Activated CD4-positive, alpha-beta T cell treated with anti-CD3 and anti-CD28 coated beads for 48 hours (primary cell): ENCODE measurements at regions not wholly inside any gene's neighbourhood (a gene's known extent, or its start where the extent isn't known, plus 50 kb on each side); places are given as distances from the start of the nearest gene placed in this dataset.
"Not testable (repeated sequence)": the region's sequence is repeated elsewhere in the genome, so short reads cannot be mapped to it uniquely, and the experiment has no call there.

Experiments
- DNase-seq: peaks from one replicate; pipeline ENCODE4 v3.0.0-alpha.2; 2020

DNA sequence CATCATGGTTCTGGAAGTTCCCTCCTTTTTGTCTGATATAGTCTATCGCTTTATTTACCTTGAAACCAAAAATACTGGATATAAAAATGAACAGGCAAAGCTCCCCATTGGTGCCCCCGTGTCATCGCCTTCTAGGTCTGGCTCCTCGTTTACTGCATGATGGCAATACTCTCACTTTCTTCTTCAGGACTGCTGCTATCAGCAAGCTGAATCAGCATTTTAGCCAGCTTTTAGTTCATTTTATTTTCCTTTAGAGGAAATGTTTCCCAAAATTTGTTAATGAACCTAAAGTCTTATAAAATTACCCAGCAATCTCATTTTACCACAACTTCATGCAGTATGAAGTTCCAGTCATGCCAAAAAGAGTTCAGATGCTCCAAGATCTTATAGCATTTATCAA is 80.5 kb downstream of the ZIC3 start:
- no peak for DNase-seq

DNA sequence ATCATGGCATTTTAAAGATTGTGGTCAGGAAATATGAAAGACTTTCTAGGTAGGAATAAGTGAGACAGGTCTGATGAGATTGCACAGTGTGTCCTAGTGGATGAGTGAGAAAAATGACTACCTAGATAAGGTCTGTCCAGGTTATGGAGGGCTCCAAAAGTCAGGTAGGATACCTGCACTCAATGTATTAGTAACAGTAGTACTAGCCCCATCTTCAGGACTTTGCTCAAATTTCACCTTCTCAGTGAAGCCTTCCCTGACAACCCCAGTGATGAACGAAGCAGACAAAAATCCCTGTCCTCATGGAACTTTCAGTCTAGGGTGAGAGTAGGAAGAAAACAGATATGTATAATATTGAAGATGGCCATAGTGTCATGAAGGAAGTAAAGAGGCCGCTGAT is 85.7 kb downstream of the ZIC3 start:
- DNase-seq: no peak

DNA sequence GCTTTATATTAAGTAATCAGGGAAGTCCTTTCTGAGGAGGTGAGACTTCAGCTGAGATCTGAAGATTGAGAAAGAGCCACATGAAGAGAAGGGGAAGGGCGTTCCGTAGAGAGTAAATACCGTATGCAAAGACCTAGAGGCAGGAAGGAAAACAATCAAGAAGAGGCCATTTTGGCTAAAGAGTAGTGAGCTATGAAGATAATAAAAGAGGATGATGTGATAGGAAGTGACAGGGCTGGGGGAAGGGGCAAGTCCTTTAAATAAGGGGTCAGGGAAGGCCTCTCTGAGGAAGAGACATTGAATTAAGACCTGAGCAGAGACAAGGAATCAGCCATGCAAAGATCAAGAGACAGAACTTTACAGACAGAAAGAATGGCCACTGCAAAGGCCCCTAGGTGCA is 86.2 kb downstream of the ZIC3 start:
- DNase-seq: no peak

DNA sequence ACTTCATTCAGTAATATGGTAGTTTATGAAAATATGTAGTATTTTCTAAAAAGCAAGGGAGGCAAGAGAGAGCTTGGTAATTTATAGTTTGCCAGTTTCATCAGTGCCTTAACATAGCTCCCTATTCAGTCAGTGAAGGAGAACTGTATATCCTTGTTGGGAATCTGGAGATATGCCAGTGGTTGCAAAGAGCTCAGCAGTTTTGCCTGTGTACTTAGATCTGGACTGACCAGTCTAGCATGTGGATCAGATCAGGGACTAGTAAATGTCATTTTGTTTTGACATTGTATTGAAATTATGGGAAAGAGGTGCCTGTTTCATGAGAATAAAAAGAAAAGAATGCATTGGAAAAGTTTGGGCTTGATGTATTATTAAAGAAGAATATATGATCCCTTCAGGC is 88.6 kb downstream of the ZIC3 start:
- DNase-seq: no peak

DNA sequence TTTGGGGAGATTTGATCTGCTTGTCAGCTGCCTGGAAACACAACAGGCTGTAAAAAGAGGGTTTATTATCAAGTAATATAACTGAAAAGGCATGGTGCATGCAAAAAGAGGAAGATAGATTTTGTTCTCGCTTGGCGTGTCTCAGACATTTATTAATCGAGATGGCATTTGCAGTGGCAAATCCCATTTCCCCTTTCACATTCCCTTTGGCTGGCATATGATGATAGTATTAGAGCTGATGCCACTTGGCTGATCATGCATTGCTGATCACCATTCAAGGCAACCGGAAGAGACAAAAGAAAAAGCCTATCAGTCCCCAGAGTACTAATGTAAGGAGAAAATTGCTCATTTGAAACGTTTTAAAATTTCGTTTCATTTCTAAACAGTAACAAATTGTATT is 101.8 kb downstream of the ZIC3 start:
- no peak for DNase-seq

DNA sequence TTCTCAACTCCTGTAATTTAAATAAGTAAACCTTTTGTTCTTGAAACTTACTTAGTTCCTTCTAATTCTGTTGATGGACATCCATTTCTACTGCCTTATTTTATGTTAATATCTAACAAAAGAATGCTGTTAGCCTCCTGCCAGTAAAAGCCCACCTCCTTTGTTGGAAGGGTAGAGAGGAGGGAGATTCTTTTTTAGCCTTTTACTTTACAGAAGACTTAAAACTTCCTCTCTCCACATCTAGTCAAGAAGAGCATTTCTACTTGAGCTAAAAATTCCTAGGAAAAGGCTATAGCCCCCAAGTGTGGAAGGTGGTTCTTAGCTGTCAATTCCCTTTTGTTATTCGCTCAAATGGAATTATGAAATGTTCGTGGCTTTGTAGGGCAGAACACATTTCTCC is 118.7 kb downstream of the ZIC3 start:
- DNase-seq: no peak

DNA sequence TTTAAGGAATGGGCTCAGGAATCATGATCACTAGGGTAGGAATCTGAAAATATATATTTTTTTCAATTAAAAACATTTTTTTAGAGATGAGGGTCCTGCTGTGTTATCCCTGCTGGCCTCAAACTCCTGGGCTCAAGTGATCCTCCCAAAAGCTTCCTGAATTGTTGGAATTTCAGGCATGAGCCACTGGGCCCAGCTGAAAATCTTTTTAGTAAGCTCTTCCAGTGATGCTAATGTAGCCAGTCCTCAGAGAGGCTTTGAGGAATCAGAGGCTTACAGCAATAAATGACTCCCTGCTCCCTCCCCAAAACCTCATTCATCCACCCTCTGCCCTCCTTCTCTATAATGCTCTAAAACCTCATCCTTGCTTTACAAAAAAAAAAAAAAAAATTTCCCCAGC is 129.5 kb downstream of the ZIC3 start:
- DNase-seq: no peak

DNA sequence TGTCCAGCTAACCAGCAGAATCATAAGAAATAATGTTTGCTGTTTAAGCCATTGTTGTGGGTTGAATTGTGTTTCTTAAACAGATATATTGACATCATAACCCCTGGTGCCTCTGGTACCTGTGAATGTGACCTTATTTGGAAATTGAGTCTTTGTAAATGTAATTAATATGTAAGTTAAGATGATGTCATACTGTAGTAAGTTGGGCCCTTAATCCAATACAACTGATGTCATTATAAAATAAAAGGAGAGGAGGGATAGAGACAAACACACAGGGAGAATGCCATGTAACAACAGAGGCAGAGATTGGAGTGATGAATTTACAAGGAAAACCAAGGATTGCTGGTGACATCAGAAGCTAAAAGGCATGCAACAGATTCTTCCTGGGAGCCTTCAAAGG is 141.4 kb downstream of the ZIC3 start:
- no peak for DNase-seq

DNA sequence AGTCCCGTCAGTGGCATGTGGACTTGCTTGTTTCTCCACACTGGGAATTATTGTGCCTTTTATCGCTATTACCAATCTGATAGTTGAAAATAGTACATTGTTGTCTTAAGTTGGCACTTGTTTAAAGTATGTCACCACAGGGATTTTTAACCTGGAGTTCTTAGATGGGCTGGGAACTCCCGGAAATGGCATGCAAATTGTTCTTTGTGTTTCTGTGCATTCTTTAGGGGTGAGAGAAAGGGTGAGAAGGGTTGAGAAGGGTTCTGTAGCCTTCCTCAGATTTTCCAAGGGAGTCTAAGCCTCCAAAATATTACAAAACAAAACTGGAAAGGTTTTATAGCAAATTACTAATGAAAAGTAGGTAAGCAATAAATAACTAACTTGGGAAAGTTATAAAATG is 176.9 kb downstream of the ZIC3 start:
- DNase-seq: no peak

DNA sequence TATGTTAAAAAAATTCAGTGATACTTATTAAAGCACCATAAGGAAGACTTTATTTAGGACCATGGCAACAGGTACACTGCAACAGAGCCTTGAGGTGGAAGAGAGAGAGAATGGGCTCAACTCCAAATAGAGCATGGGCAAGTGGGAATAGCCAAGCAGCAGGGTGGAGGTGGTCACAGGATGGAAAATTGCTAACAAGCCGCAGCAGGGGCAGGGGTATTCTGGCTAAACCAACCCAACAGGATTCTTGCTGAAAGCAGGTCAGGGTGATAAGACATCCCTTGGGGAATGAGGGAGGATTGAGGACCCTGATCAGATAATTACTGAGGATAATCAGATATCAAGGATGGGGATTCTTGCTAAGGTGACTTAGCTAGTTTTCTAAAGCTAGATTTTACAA is 177.5 kb downstream of the ZIC3 start:
- DNase-seq: no peak

DNA sequence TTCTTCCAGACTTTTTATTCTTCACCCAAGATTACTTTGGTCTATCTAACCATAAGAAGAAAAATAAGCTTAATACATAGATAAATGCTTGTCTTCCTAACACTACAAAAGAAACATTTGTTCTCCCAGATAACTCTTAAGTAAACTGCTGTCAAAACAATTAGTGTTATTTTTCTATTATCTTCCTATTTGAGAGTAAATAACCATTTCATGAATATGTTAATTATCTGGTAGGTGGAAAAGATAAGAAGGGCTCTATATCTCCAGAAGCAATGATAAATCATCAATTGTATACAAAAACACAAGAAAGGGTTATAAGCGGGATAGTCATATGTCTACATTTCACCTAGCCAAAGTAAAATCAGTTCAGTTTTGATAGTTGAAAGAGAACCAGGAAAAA is 180.4 kb downstream of the ZIC3 start:
- no peak for DNase-seq

DNA sequence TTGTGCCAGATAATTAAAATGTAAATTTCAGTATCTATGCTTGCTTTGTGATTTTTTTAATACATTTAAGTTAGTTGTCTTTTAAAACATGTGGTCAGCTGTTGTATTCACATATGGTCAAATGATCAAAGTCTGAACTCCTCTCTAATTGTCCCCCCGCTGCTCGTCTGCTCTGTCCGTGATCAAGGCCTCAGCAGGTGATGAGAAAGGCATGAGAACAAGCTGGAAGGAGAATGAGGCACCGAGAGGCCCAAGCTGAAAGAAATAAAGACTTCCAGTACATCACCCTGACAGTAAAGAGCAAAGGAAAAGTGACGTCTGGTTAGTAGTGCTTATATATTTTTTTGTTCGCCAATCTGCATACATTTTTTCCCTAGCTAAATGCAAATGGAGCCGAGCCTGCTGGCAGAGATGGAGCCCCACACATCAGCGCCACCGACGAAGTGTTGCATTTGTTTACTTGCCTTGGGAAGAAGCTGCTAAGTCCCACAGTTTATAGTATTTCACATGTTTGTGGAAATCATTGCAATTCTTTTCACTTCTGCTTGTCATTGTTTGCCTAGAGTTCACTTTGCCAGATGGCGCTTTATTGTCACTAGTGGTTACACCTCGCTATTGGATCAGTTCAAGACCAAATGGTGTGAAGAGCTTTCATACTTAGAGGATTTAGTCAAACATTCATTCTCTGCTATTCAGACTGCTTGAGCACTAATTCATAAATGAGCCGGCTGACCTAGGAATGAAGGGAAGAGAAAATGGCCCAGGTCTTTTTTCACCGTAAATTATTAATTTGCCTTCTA is 181.5 kb downstream of the ZIC3 start:
- DNase-seq: no peak

DNA sequence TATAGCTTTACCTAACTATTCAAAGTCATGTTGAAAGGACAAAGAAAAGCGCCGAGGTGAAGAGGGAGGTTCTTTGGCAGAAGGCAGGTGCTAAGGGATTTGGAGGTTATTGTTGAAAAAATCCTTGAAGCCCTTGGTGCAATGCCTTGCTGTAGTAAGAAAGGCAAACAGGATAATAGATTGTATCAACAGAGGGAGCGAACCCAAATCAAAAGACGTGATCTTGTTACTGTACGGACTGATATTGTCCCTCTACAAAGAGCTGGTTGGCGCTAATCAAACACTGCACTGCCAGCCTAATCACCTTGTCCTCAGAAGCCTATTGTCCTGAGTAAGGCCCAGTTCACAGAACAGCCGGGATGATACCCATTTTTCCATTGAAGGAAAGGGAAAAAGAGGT is 182.9 kb downstream of the ZIC3 start:
- DNase-seq: no peak

DNA sequence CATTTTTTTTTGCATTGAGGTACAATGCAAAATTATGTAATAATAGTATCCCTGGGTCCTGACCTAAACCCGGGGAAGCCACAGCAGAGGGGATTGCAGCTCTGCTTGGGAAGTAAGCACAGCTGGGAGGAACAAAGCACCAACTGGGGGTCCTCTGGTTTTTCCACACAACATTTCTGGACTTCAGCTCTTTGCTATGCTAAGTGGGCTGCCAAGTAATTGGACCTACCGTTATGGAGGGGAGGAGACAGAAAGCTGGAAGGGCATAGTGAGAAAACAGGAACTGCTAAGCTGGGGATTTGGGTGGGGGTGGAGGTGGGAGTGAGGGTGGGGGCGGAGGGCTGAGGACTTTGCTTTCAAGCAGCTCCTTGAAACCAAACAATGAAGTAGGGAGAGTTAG is 183.3 kb downstream of the ZIC3 start:
- no peak for DNase-seq

DNA sequence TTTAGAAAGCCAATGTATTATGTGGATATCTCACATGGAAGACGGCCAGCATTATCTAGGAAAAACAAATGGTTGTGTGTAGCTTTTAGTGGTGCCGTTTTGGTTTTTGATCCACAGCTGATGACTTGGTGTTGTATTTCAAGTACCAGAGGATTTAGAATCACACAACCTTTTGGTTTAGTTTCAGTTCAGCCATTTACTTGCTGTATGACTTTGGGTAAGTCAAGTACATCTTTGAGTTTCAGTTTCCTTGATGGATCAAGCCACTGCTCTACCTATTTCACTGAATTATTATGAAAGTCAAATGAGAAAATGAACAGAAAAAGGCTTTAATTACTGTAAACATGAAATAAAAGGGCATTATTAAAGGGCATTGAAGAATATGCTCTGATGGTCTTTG is 205.6 kb downstream of the ZIC3 start:
- no peak for DNase-seq

DNA sequence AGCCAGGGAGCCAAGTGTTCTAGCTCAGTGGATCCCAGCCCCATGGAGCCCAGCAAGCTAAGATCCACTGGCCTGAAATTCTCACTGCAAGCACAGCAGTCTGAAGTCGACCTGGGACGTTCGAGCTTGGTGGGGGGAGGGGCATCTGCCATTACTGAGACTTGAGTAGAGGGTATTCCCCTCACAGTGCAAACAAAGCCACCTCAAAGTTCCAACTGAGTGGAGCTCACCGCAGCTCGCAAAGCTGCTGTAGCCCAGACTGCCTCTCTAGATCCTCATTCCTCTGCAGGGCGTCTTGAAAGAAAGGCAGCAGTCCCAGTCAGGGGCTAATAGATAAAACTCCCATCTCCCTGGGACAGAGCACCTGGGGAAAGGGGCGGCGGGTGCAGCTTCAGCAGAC is 226.3 kb downstream of the ZIC3 start:
- DNase-seq: no peak

DNA sequence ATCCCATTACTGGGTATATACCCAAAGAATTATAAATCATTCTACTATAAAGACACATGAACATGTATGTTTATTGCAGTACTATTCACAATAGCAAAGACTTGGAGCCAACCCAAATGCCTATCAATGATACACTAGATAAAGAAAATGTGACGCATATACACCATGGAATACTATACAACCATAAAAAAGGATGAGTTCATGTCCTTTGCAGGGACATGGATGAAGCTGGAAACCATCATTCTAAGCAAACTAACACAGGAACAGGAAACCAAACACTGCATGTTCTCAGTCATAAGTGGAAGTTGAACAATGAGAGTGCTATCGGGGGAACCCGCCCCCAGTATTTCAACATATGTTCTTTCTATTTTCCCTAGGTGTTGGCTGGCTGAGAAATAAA is 232.0 kb downstream of the ZIC3 start:
- not testable (repeated sequence) for DNase-seq

DNA sequence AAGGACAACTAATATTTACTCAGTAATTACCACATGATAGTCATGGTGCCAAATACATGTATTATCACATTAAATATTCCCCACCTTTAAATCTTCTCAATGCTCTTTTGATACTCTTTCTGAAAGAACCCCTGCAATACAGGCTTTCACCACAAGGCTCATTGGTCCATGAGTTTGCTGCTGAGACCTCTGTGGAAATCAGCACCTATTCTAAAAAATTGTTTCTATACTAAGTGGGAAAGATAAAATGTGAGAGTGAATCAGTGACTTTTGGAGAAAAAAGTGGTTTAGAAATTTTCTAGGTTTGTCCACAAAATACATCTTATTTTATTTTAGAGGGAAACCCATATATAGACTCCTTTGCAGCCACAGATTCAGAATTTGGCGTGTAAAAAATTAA is 257.3 kb downstream of the ZIC3 start:
- DNase-seq: no peak

DNA sequence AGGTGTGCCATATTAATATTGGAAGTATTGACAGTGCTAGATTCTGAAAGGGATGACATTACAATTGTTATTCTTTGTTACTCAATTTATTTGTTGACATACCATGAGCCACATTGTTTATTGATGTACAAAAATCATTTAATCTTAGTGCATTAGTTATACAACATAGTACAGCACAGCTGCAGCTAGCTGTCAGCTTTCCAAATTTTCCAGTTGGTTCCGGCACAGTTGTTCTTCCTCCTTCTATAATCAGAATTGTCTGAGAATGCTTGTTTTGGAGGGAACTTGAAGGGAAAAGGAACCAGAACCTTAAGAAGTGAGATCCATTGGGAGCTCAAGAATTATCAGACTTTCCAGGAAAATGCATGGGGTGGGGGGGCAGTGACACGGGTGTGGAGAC is 281.4 kb downstream of the ZIC3 start:
- no peak for DNase-seq

DNA sequence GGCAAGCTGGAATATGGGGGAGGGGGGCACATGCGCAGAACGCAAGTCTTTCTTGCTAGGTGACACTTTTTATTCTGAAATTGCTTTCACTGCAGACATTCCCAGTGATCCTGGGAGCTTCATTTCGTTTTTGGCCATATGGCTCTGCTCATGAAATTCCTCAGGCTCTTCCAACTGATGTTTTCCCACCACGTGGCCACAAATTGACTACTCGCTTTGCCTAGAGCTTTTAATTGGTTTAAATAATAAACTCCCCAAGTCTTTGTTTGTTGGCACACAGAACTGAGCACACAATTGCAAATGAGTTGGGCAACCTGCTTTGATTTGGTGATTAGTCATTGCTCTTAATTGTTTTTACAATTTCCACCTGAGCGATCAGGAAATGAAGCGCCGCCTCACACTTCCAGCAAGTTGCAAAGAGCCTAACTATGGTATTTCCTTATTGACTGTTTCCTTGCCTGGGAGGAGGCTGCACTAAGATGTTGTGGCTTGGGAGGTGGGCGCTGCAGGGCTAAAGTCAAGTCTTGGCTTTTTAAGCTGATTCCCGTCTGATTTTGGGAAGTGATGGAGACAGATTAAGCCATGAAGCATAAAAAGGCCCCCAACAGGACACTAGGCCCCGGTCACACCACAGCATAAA is 282.5 kb downstream of the ZIC3 start:
- DNase-seq: no peak

DNA sequence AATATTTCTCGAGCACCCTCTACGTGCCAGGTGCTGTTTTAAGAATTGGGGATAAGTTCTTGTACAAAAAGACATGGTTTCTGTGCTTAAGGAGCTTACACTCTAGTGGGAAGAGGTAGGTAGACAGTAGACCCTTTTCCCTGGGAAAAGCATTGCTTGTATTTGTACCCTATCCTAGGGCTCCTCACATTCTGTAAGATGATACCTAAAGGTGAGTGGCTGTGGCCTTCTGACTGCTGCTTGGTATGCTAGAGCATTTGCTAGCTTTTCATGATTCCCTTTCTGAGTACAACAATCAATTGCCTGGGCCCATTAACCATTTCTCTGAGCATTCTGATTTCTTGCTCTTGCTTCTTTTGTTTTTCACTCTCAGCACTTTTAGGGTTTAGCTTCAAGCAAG is 286.6 kb downstream of the ZIC3 start:
- no peak for DNase-seq

DNA sequence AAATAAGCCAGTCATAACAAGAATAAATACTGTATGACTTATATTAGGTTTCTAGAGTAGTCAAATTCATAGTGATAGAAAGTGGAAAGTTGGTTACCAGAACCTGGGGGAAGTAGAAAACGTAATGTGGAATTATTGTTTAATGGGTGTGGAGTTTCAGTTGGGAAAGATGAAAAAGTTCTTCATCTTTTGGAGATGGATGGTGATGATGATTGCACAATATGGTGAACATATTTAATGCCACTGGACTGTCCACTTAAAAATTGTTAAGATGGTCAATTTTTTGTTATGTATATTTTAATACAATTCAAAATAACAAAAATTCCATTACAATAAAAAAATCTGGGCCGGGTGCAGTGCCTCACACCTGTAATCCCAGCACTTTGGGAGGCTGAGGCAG is 289.6 kb downstream of the ZIC3 start:
- no peak for DNase-seq

DNA sequence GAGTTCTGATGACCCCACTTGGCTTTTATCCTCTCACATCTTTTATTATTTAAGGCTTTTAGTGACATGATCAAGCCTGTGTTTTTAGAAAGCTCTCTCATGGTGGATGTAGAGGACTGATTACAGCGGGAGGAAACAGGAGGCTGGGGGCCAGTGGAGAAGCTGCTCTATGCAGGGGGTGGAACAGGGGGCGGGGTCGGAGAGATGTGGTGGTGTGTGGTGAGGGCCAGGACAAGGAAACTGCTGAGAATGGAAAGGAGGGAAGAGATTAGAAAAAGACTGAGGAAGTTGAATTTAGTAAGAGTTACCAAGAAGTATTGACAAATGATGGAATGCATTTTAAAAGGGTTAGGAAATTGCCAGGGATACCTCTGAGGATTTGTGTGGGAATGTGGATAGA is 292.2 kb downstream of the ZIC3 start:
- no peak for DNase-seq

DNA sequence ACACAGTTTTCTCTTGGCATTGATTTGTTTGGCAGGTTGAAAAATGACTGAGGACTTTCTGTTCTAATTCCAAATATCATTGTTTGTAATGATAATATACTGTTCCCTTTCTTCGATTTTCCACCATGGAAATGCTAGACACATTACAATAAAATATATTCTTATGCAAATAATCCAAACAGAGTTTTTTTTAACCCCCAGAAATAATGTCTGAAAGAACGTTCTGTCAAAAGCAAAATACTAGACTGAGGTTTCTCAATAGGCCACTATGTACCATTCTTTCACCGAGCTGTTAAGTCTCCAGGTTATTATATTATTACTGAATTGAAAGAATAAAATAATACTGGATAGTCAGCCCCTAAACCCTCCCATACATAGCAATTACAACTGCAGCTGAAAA is 312.5 kb downstream of the ZIC3 start:
- no peak for DNase-seq

DNA sequence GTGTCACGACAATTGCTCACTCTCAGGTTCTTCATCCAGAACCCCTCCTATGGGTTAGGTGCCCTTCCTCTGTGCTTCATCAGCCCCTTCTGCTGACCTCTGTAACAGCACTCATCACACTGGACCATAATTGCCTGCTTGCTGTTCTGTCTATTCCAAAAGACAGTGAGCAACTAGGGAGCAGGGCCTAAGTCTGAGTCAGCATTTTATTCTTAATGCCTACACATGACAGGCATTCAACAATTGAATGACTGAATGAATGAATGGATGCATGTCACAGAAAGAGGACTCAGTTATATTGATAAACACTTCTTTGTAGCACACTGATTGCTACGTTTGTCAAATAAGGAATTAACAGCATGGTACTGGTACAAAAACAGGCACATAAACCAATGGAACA is 317.0 kb downstream of the ZIC3 start:
- DNase-seq: no peak
